ENCODE measurements at regions not wholly inside any gene's neighbourhood (a gene's known extent, or its start where the extent isn't known, plus 50 kb on each side); places are given as distances from the start of the nearest gene placed in this dataset.

- Histone ChIP-seq H3K4me1 (no peaks in the 10 kb centered on the region), H3K36me3 (no peaks in the 10 kb centered on the region), H3K27ac (no peak overlapping the region), H3K27me3 (peaks cover 0 to 13% (median 8%) of the 10 kb centered on the region in 7 donors), H3K9me3 (no peaks in the 10 kb centered on the region), H3K4me3 (no peak overlapping the region)
- TF ChIP-seq CTCF (IDR thresholded peaks at IDR 0.05): no peak
- 84 to 90% methylated on average over 4 of the region's 4 CpGs for WGBS, 2 donors
- intact Hi-C loops (cut with DNase I): loop anchor here in 4 of 10 donors (2.0 to 10.0 kb wide), 3 partner anchors 310 to 340 kb away; no protein-coding TSS in a partner anchor
- DNase-seq: no peak
- ATAC-seq: no peak
Measured at GRCh38 chr12:114164351-114164750, 198.2 kb upstream of the RBM19 start.

- no peak overlapping the region for H3K27ac ChIP-seq
- H3K36me3 ChIP-seq: no peaks in the 10 kb centered on the region
- ATAC-seq: no peak
- no peak for TF ChIP-seq CTCF (IDR thresholded peaks at IDR 0.05)
- peaks cover 0 to 13% (median 5%) of the 10 kb centered on the region in 7 donors for H3K27me3 ChIP-seq
- WGBS, 2 donors: 69 to 75% methylated on average over 4 of the region's 4 CpGs
- no peak overlapping the region for H3K4me3 ChIP-seq
- intact Hi-C loops (cut with DNase I): loop anchor here in 4 of 10 donors (2.0 to 10.0 kb wide), 3 partner anchors 311 to 341 kb away; no protein-coding TSS in a partner anchor
- DNase-seq: no peak
- H3K4me1 ChIP-seq: no peaks in the 10 kb centered on the region
- no peaks in the 10 kb centered on the region for H3K9me3 ChIP-seq
Measured at GRCh38 chr12:114163771-114164170, 197.6 kb upstream of the RBM19 start.

GRCh38 chr12:114160445-114160844 lies 194.3 kb upstream of the RBM19 start:
- WGBS, 2 donors: 70 to 79% methylated on average over 3 of the region's 3 CpGs
- peaks cover 0 to 13% (median 4%) of the 10 kb centered on the region in 7 donors for H3K27me3 ChIP-seq

GRCh38 chr12:114152890-114153289 lies 186.8 kb upstream of the RBM19 start:
- TF ChIP-seq CTCF (IDR thresholded peaks at IDR 0.05): no peak
- H3K36me3 ChIP-seq: no peaks in the 10 kb centered on the region
- no peak overlapping the region for H3K27ac ChIP-seq
- peaks cover 0 to 6% (median 0%) of the 10 kb centered on the region in 11 donors for H3K9me3 ChIP-seq
- DNase-seq: no peak
- no peak for ATAC-seq
- WGBS, 2 donors: 63 to 74% methylated on average over 4 of the region's 4 CpGs
- intact Hi-C loops (cut with DNase I): no loop called here
- H3K4me3 ChIP-seq: no peak overlapping the region
- peaks cover 0 to 20% (median 14%) of the 10 kb centered on the region in 7 donors for H3K27me3 ChIP-seq
- no peaks in the 10 kb centered on the region for H3K4me1 ChIP-seq

More at GRCh38 chr12:114160445-114160844, 194.3 kb upstream of the RBM19 start:
- Histone ChIP-seq H3K27ac (no peak overlapping the region), H3K9me3 (no peaks in the 10 kb centered on the region), H3K36me3 (no peaks in the 10 kb centered on the region), H3K4me1 (no peaks in the 10 kb centered on the region), H3K4me3 (no peak overlapping the region)
- ATAC-seq (no peak), DNase-seq (no peak)
- intact Hi-C loops (cut with DNase I): loop anchor here in 4 of 10 donors (10.0 kb wide), 2 partner anchors 314 to 344 kb away; no protein-coding TSS in a partner anchor
- no peak for TF ChIP-seq CTCF (IDR thresholded peaks at IDR 0.05)
